Testis (tissue), 2 donors: ENCODE measurements at regions not wholly inside any gene's neighbourhood (a gene's known extent, or its start where the extent isn't known, plus 50 kb on each side); places are given as distances from the start of the nearest gene placed in this dataset.

ENCODE experiments used
- POLR2A ChIP-seq: fragments of 450-650 bp; IDR thresholded peaks from one replicate; pipeline ENCODE4 v1.6.1; 2017; ENCODE audit warnings: antibody characterized with exemption, mild to moderate bottlenecking, moderate library complexity
- TF ChIP-seq, protein P1 (sequence below), 3 experiments: fragments of 450-650 bp in 2 of 3; fragments of 200-600 bp in 1 of 3; sonication (generic) in 1 of 3; IDR thresholded peaks; one replicate each; pipeline ENCODE4 v1.5.1; 2016 to 2019; ENCODE audit warnings: antibody characterized with exemption in 3 of 3, mild to moderate bottlenecking in 2 of 3, moderate library complexity in 1 of 3

DNA sequence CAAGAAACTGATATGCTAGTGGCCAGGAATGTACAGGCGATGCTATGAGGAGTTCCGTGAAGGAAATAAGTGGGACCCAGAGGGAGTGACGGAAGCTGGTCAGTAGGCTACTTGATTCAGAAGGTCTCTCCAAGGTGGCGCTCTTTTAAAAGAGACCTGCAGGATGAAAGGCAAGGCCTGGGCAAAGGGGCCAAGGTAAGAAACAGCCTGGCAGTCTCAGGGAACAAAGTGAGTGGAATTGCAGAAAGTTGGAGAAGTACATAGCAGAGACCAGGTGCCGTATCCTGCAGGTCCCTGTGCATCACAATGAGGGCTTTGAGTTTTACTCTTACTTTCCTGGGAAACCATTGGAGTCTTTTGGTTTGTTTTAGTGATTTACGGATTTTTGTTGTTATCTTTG is 905.6 kb downstream of the BCL11B start:
- TF ChIP-seq, protein P1, sequence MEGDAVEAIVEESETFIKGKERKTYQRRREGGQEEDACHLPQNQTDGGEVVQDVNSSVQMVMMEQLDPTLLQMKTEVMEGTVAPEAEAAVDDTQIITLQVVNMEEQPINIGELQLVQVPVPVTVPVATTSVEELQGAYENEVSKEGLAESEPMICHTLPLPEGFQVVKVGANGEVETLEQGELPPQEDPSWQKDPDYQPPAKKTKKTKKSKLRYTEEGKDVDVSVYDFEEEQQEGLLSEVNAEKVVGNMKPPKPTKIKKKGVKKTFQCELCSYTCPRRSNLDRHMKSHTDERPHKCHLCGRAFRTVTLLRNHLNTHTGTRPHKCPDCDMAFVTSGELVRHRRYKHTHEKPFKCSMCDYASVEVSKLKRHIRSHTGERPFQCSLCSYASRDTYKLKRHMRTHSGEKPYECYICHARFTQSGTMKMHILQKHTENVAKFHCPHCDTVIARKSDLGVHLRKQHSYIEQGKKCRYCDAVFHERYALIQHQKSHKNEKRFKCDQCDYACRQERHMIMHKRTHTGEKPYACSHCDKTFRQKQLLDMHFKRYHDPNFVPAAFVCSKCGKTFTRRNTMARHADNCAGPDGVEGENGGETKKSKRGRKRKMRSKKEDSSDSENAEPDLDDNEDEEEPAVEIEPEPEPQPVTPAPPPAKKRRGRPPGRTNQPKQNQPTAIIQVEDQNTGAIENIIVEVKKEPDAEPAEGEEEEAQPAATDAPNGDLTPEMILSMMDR (IDR thresholded peaks at IDR 0.05), result no peak
- TF ChIP-seq POLR2A, result no peak
